DMS153 (cell line): ENCODE measurements at regions not wholly inside any gene's neighbourhood (a gene's known extent, or its start where the extent isn't known, plus 50 kb on each side); places are given as distances from the start of the nearest gene placed in this dataset.
A peak's percentile ranks its signal among the peaks of the same experiment; 100 is the strongest.
"Not testable (repeated sequence)": the region's sequence is repeated elsewhere in the genome, so short reads cannot be mapped to it uniquely, and the experiment has no call there.

Source experiments
- DNase-seq: peaks from one replicate; lab custom pipeline; 2025; lab: John Stamatoyannopoulos, UW

GRCh38 chr2:184993746-184994145 lies 395.4 kb downstream of the ZNF804A start:
- no peak for DNase-seq

GRCh38 chr2:185006481-185006880 lies 408.2 kb downstream of the ZNF804A start:
- no peak for DNase-seq

- no peak for DNase-seq
These were observed 414.3 kb downstream of the ZNF804A start for GRCh38 chr2:185012643-185013042.

GRCh38 chr2:185014076-185014475 lies 415.7 kb downstream of the ZNF804A start:
- no peak for DNase-seq

- DNase-seq, result not testable (repeated sequence)
These were observed 427.6 kb downstream of the ZNF804A start for GRCh38 chr2:185025891-185026290.

GRCh38 chr2:185035906-185036305 lies 437.6 kb downstream of the ZNF804A start:
- DNase-seq, result no peak

GRCh38 chr2:185044323-185044874 lies 446.1 kb downstream of the ZNF804A start:
- no peak for DNase-seq

GRCh38 chr2:185050804-185051203 lies 452.5 kb downstream of the ZNF804A start:
- DNase-seq, result no peak

- no peak for DNase-seq
These were observed 465.4 kb downstream of the ZNF804A start for GRCh38 chr2:185063761-185064160.

- DNase-seq, result no peak
These were observed 467.8 kb downstream of the ZNF804A start for GRCh38 chr2:185066128-185066527.

- no peak for DNase-seq
These were observed 470.8 kb downstream of the ZNF804A start for GRCh38 chr2:185069107-185069506.

GRCh38 chr2:185074156-185074555 lies 475.8 kb downstream of the ZNF804A start:
- DNase-seq, result no peak

GRCh38 chr2:185082749-185083148 lies 484.4 kb downstream of the ZNF804A start:
- no peak for DNase-seq

GRCh38 chr2:185108588-185108987 lies 510.3 kb downstream of the ZNF804A start:
- no peak for DNase-seq

GRCh38 chr2:185127412-185127811 lies 529.1 kb downstream of the ZNF804A start:
- DNase-seq, result peak; percentile 46

GRCh38 chr2:185128346-185128745 lies 530.0 kb downstream of the ZNF804A start:
- no peak for DNase-seq

GRCh38 chr2:185128996-185129395 lies 530.7 kb downstream of the ZNF804A start:
- no peak for DNase-seq

GRCh38 chr2:185130685-185131084 lies 532.4 kb downstream of the ZNF804A start:
- DNase-seq, result peak; percentile 5

- no peak for DNase-seq
These were observed 534.2 kb downstream of the ZNF804A start for GRCh38 chr2:185132501-185133041.

GRCh38 chr2:185137700-185138099 lies 539.4 kb downstream of the ZNF804A start:
- no peak for DNase-seq

GRCh38 chr2:185142677-185143076 lies 544.3 kb downstream of the ZNF804A start:
- DNase-seq, result no peak

GRCh38 chr2:185144159-185144919 lies 546.0 kb downstream of the ZNF804A start:
- DNase-seq, result no peak

- DNase-seq, result no peak
These were observed 547.2 kb downstream of the ZNF804A start for GRCh38 chr2:185145316-185146121.
